HG03066 (cell line): ENCODE measurements at regions not wholly inside any gene's neighbourhood (a gene's known extent, or its start where the extent isn't known, plus 50 kb on each side); places are given as distances from the start of the nearest gene placed in this dataset.

Experiments used
- ATAC-seq: cut with Tn5 transposase; IDR thresholded peaks from one replicate; pipeline ENCODE4 v1.9.1; 2021; ENCODE audit warnings: low read depth; ENCODE audit not compliant: unreplicated experiment

DNA sequence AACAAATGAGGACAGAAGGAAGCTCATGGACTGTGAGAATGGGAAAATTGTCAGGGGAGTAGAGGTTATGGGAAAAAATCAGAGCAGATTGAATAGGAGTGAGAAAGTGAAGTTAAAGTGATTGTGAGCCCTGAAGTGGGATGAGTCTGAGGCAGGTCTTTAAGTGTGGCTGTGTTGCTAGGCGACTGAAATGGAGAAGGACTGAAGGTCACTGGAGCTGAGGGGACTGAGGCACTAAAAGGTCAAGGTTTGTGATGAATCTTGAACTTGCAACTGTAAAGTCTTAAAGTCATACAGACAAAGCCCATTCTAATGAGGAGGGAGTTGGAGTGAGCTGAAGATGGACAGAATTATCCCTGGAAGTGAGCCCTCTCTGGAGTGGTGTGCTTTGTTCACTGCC, 518.9 kb downstream of the TUSC7 start:
- no peak for ATAC-seq

DNA sequence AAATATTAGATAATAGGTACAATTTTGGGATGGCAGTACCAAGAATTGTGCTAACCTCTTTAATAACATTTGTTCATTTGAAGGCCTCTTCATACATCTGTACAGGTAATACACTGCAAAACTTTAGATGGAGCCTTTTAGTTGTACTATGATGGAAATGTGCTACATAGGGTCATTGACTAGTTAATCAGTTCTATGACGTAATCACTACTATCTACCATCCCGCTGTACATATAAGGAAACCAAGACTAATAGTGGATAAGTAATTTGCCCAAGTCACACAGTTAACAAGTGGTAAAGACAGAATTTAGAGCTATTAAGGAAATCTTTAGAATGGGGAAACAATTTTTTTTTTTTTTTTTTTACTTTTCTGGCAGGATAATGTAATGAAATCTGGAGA, 521.3 kb downstream of the TUSC7 start:
- no peak for ATAC-seq

DNA sequence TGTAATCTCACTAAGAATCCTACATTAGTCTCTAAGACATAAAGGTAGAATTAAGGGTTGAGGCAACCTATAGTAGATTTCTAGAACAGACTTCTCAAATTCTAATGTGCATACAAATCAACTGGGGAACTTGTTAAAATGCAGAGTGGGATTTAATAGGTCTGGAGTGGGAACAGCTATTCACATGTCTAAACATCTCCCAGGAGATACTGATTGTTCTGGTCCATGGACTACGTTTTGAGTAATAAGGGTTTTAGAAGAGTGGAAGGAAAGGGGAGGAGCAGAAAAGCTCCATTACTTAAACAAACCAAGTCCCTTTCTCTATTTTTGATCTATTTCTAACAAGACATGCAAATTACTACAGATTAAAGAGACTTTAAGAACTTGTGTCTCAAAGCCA, 524.8 kb downstream of the TUSC7 start:
- no peak for ATAC-seq

DNA sequence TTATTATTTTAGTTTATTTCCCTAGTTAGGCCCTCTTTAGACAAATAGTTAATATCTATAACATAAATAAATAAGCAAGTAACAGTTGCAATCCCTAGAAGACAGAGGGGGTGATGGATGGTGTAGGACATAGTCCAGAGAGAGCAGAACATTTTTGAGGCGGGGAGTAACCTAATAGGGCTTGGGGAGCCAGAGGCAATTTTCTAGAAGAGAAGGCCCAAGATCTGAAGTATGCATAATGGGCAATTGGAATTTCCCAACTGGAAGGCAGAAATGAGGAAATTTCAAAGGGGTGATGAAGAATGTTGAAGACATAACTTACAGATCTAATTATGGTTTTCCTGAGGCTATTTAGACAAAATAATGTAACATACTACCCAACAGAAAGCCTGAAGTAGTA, 525.7 kb downstream of the TUSC7 start:
- ATAC-seq, result no peak

DNA sequence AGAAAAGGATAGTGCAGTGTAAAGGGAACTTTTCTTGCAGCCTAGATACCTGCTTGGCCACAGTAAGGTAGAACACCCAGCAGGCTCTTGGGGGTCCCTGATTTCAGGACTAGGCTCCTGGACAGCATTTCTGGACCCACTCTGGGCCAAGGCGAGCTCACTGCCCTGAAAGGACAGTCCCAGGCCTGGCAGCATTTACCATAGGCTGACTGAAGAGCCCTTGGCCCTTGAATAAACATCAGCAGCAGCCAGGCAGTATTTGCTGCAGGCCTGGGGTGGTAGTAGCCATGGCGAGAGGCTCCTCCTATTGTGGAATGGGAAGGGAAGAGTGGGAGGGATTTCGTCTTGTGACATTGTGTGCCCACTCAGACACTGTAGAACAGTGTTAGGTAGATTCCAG, 529.2 kb downstream of the TUSC7 start:
- no peak for ATAC-seq

DNA sequence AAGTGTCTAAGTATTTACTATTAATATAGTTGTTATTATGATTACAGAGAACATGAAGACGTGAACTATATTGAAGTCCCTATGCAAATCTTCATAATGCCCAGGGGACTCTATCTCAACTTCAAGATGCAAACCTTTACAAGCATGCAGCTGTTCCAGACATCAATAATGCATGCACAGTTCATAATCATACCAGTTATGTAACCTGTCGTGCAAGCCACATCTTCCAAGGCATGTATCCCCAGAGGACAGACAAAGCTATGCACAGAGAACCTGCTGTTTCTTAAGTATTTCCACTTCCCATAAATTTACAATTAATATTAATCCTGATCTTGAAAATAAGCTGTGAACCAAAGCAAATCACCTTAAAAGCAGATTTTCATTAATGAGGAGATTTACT, 534.1 kb downstream of the TUSC7 start:
- ATAC-seq, result no peak

DNA sequence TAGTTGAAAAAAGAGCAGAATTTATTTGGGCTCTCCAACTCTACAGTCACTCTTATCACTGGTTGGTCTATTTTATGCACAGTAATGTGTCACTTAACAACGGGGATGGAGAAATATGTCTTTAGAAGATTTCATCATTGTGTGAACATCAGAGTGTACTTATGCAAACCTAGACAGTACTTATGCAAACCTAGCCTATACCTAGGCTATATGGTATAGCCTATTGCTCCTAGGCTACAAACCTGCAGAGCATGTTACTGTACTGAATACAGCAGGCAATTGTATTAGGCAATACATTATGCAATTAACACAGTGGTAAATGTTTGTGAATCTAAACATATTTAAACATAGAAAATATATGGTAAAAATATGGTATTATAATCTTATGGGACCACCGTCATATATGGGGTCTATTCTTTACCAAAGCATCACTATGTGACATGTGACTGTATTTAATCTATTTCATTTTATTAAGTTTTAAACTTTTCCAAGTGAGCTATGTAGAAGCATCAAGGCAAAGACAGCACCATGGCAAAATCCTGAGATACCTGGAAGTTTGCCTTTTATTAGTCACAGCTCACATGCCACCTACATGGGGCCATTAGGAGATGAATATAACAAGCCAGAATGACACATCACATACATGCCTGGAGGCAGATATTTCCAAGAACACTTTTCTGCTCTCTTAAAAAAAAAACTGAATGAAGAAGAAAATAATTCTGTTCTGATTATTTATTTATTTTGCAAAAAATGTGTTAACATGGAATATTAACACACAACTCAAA, 537.4 kb downstream of the TUSC7 start:
- ATAC-seq, result no peak

DNA sequence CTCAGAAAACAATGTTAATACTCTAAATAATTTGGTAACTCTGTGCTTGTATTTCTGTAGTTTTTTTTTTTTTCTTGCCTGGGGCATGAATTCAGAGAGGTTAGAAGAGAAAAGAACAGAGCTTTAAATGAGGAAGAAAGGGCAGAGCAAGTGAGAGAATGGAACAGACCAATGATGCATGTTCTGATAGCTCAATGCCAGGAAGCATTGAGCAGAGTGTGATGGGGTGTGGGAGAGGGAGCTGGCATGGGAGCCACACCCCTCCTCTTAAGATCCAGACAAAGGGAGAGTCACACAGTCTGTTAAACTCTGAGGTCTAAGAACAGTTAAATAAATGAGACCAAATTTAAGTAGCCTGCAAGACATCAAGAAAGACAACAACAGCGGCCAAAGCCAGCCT, 538.6 kb downstream of the TUSC7 start:
- ATAC-seq, result no peak

DNA sequence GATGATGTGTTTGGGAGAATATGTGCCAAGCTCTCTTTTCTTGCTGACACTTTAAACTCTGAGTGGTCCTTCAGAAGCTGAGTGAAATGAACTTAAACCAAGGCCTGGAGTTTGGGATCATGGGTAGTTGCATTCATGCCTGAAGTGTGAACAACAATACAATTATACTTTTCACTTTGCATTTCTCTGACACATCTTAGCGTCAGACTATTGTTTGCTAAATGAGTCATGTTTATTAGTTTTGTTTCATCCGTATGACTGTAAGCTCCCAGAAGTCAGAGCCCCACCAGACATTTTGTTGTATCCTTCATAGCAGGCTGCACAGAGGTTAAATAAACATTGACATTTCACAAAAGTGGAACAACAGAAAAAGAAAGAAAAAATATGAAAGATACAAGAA, 542.6 kb downstream of the TUSC7 start:
- no peak for ATAC-seq

DNA sequence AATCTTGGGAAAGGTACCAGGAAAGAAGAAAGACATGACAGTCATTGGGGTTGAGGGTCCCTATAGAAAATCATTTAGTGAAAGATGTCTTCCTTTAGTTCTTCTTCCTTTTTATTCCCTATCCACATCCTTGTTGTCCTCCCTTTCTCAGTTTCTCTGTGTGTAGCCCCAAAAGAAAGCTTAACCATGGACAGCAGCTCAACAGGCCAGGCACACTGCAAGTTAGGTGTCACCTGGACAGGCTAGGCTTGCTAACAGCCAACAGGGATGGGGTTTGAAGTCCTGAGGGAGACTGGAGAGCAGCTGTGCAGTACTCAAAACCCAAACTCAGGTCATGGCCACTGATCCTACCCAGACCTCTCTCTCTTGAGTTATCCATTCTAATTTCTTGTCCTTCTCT, 543.1 kb downstream of the TUSC7 start:
- no peak for ATAC-seq

DNA sequence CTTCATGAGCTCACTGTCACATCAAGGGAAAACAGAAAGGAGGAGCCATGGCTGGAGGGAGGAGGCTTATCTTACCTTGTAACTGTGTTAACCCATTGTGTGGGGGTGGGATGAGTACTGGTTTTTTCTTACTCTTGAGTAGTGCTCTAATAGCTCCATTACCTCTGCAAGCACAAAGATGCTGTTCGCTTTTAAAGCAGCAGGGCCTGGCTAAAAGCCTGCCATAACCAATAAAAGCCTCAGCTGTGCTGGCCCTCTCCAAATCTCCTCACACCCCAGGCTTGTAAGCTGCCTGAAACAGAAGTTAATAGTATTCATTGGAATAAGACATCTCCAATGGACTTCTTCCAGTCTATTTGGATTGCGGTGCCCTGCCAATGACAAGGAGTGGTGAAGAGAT, 544.1 kb downstream of the TUSC7 start:
- ATAC-seq, result no peak

DNA sequence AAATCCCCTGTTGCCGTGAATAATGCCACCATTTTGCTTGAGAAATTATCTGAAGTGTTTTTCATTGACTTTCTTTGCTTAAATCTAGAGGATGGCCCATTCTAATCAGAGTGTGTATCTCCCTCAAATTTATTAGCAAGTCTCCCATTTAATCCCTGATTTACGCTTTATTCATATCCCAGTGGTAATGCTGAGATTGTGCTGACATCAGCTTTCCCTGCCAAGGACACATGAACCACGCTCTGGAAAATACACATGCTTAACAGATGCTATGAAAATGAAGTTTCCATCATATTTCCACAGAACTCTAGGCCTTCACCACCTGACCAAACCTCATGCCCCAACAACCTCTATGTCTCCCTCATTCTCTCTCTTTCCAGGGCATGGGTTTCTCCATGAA, 545.4 kb downstream of the TUSC7 start:
- no peak for ATAC-seq

DNA sequence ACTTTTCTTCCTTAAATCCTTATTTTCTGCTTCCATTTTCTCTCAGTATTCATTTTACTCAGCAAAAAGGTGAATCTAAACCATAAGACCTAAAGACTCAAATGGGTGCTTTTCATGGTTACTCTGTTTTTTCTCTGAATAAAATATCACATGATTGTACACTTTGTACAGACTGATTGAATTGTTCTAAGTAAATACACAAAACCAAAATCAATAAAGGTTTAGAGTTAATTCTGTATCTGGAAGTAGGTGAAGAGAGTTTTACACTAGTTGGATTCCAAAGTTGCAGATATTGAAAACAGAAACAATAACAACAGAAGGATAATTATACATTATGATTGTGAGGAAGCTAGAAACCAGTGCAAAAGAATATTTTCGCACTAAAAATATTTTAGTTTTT, 546.2 kb downstream of the TUSC7 start:
- ATAC-seq, result no peak

DNA sequence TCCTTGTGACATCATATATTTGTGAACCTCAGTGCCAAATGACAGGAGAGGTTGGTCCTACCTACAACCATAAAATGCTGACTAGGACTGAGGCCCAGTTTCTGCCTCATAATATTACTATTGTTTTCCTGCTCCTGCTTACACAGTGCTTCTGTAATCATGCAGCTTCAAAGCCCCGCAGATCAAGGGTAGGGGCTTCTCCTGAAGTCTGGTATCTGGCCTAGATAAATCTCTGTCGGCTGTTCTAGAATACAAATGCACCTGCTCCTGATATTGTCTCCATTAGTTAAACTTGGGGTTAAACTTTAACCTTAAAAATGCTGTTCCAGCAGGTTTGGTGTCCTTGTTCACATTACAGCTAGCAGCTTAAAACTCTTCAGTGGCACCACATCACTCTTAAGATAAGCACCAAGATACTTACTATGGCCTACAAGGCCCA, 552.4 kb downstream of the TUSC7 start:
- no peak for ATAC-seq

DNA sequence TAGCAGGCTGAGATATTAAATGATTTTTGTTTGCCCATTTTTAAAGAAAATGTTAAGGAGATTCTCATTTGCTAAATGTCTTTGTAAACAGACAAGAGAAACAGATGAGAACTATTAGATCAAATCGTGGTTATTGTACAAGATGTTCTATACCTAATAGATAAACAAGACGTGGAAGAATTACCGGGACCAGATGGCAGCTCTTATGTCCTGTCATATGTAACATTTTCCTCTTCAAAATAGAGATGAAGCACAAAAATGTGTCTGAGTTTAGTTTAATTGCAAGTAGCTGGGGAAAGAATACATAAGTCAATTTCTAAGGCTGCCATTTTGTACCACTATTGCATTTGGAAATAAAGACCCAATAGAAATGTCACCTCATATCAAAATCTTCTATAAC, 553.7 kb downstream of the TUSC7 start:
- ATAC-seq, result no peak

DNA sequence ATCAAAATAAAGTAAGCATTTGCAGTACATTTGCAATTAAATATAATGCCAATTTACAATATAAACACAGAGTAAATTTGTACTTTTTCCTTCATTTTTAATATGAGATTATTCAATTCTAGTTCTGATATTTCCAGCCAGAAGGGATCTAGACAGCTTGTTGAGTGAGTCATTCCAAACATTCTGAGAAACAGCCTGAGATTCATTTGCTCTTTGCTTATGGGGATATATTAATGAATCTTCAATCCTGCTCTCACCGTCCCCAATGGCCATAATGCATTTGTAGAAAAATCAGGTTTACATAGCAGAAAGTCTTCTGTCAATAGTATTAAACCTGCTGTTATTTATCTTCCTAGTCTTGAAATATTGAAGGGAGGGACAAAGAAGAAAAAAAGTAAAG, 554.2 kb downstream of the TUSC7 start:
- ATAC-seq, result no peak

DNA sequence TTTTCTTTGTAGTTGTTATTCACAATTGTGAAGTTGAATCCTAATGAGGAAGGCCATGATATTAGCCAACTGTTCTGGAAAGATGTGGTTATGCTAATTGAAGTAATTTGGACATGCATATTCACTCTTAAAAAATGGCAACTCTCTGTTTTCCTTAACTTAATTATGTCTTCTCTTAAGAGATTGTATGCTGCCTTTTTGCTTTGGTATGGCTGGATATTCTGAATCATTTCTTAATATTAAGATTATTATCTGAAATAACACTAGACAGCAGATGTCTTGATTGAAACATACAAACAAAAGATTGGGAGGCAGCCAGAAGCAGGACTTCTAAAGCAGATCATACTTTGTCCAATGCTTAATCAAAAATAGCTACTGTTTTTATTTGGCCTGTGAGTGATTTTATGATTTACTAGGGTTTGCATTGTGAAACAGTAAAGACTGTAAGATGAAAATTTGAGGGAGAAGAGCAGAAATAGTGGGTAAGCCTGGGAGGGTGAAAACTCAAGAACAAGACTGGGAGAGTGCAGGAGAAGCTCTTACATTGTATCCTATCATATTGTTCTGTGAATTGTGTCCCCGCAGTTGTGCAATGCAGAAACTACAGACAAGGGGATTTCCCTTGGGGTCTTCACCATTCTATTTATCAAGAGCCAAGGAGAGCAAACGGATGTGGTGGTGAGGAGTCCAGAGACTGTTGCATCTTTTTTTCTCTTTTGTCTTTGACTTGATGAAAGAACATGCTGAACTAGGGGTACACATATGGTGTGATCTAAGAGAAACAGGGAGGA, 554.8 kb downstream of the TUSC7 start:
- ATAC-seq, result no peak

DNA sequence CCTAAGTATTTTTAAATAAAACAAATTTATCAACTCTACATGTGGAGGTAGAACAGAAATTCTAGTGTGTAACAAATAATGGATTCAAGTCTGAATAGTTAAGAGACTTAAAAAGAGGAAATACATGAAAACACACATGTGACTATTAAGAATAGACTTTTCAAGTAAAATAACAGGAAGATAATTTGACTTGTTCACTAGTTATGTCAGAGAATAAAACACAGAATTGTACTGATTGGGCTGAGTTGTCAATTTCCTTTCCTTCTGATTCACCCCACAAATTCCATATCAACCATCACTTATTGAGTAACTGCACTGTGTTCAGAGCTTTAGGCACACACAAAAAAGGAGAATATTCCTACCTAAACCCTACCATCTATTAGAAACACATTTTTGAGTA, 557.2 kb downstream of the TUSC7 start:
- no peak for ATAC-seq

DNA sequence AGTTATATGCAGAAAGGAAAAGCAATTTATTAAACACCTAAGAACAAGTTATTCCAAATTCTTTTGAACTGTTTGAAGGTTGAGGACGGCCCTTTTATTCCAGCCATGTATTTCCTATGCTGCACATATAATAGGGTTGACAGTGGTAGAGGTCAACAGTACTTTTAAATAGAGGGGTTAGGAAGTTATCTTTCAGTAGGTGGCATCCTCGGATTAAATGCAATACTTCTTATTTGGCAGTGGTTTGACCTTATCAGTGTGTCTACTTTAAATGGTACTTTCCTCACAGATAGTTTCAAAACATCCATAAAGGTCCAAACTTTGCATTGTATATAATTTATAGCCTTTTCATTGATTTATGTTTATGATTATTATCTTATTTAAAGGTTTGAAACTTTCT, 558.7 kb downstream of the TUSC7 start:
- no peak for ATAC-seq

DNA sequence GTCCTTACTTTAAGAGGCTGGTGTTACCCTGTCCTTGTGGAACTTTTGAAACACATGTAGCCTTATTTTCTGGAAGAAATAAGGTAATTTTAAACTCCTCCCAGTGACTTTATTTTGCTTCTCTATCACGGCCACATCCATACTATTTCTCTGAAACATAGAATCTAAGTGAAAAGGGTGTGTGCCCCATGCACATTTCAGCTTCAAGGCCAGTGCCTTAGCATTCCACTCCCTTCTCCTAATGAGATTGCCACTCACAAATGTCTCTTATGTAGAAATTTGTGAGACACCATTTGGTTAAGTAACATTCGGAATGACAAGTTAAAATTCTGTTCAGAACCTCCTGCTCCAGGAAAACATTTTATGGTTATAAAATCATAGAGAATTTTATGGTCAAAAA, 562.7 kb downstream of the TUSC7 start:
- no peak for ATAC-seq

DNA sequence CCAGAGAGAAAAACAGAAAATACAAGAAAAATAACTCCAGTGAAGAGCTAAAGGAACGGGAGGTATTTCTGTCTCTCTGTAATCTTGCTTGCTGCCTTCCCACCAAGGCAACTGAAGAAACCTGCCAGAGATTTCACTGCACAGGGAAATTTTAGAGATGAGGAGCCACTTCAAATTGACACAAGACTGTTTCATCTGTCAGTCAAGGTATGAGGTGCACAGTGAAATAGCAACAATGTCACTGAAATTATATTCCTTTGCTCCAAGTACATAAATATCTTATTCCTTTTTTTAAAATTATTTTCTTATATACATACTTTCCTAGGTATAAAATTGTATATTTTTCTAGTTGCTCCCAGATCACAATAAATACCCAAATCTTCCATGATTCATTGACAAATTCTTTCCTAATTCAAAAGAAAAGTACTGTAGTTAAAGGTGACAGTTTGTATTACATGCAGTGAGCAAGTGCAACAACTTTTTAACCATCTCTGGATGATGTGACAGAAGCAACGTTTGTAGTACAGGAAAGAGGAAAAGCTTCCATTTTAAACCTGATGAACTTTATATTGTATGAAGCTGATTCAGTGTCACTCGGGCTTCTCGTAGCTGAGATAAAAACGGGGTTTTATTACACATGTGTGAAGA, 563.4 kb downstream of the TUSC7 start:
- no peak for ATAC-seq

DNA sequence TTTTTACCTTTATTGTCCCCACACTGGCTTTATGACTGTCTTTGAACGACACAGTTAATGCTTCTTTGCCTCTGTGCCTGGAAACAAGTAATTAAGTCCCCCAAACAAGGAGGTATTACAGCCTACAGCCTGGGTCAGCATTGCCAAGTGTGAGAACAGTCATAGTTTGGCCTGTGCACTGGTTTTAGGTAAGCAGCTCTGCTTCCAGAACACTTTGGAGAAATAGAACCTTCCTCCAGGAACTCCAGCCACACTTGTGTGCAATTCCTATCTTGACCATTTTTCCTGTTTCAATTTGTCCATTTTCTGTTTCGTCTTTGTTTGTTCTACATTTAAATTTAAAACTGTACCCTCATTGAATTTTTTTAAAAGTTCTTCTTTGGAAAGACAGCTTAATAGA, 568.2 kb downstream of the TUSC7 start:
- ATAC-seq, result no peak
